ENCODE measurements at regions not wholly inside any gene's neighbourhood (a gene's known extent, or its start where the extent isn't known, plus 50 kb on each side); places are given as distances from the start of the nearest gene placed in this dataset.

DNA sequence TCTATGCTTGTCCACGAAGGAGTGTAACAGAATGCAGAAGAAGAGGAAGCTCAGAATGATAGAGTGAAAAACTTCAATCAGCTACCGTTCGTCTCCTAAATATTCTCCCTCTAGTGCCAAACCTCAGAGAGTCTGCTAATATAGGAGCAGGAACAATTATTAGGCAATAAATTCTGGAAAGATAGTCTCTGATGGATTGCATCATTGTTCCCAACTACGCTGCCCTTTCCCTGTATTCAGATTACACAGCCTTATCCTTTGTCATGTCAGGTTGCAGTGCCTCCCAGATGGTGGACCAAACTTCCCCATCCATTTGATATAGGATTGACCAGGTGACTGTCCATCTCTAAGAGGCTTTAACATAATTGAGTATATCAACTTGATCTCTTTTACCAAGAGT lies 811.5 kb upstream of the CHAC2 start:
- no peak overlapping the region for H3K4me3 ChIP-seq (ENCODE audit: low read length)
- H3K27ac ChIP-seq (ENCODE audit: low read length) = no peak overlapping the region
- H3K9ac ChIP-seq (ENCODE audit: low read length) = no peak overlapping the region
- no peaks in the 10 kb centered on the region for H3K36me3 ChIP-seq (ENCODE audit: control insufficient read depth, low read depth, low read length)
- no peaks in the 10 kb centered on the region for H3K9me3 ChIP-seq (ENCODE audit: control insufficient read depth, low read depth, low read length)
- H3K27me3 ChIP-seq (ENCODE audit: control insufficient read depth, insufficient read depth, low read length) = no peaks in the 10 kb centered on the region
- H3K4me1 ChIP-seq (ENCODE audit: control insufficient read depth, low read depth, low read length) = peaks cover 3% of the 10 kb centered on the region

DNA sequence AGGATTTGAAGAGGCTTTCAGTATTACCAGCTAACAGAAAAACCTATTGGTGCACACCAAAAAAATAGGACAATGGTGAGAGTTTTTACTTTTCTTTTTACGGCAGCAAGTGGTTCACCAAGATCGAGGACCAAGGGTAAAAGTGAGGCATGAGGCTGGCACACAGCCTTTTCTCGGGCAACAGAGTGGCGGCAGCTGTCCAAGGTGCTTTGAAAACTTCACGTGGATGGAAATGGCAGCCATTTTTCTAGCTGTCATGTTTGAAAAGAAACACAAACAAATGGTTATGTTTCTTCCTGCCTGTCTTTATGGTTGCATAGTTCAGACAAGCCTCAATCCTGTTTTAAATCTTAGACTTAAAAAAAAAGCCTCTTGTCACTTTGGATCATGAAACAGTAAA lies 812.5 kb upstream of the CHAC2 start:
- no peak overlapping the region for H3K27ac ChIP-seq (ENCODE audit: low read length)
- H3K4me1 ChIP-seq (ENCODE audit: control insufficient read depth, low read depth, low read length) = peaks cover 3% of the 10 kb centered on the region
- H3K36me3 ChIP-seq (ENCODE audit: control insufficient read depth, low read depth, low read length) = no peaks in the 10 kb centered on the region
- no peaks in the 10 kb centered on the region for H3K27me3 ChIP-seq (ENCODE audit: control insufficient read depth, insufficient read depth, low read length)
- H3K4me3 ChIP-seq (ENCODE audit: low read length) = no peak overlapping the region
- no peaks in the 10 kb centered on the region for H3K9me3 ChIP-seq (ENCODE audit: control insufficient read depth, low read depth, low read length)
- H3K9ac ChIP-seq (ENCODE audit: low read length) = no peak overlapping the region

DNA sequence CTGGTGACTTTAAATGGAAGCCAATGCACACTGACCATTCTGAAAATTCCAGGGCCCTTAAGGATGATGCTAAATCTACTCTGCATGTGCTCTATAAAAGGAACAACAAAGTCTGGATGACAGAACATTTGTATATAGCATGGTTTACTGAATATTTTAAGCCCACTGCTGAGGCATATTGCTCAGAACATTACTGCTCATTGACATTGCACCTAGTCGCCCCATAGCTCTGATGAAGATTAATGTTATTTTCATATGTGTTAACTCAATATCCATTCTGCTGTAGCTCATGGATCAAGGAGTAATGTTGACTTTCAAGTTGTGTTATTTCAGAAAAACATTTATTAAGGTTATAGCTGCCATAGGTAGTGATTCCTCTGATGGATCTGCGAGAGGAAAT lies 827.5 kb upstream of the CHAC2 start:
- Histone ChIP-seq H3K4me3 (ENCODE audit: low read length) (no peak overlapping the region), H3K27me3 (ENCODE audit: control insufficient read depth, insufficient read depth, low read length) (no peaks in the 10 kb centered on the region), H3K27ac (ENCODE audit: low read length) (no peak overlapping the region), H3K9me3 (ENCODE audit: control insufficient read depth, low read depth, low read length) (no peaks in the 10 kb centered on the region), H3K4me1 (ENCODE audit: control insufficient read depth, low read depth, low read length) (no peaks in the 10 kb centered on the region), H3K36me3 (ENCODE audit: control insufficient read depth, low read depth, low read length) (no peaks in the 10 kb centered on the region), H3K9ac (ENCODE audit: low read length) (no peak overlapping the region)

DNA sequence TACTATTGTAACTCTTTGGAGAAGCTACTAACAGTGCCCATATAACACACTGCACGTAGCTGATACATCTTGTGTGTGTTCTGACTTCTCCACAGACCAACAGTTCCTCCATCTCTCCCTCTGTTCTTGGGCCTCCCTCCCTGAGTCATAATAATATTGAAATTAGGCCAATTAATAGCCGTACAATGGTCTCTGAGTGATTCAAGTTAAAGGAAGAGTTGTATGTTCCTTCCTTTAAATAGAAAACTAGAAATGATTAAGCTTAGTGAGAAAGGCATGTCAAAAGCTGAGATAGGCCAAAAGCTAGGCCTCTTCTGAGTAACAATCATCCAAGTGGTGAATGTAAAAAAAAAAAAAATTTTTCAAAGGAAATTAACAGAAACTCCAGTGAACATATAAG lies 828.4 kb upstream of the CHAC2 start:
- Histone ChIP-seq H3K9me3 (ENCODE audit: control insufficient read depth, low read depth, low read length) (no peaks in the 10 kb centered on the region), H3K4me3 (ENCODE audit: low read length) (no peak overlapping the region), H3K4me1 (ENCODE audit: control insufficient read depth, low read depth, low read length) (no peaks in the 10 kb centered on the region), H3K27ac (ENCODE audit: low read length) (no peak overlapping the region), H3K27me3 (ENCODE audit: control insufficient read depth, insufficient read depth, low read length) (no peaks in the 10 kb centered on the region), H3K9ac (ENCODE audit: low read length) (no peak overlapping the region), H3K36me3 (ENCODE audit: control insufficient read depth, low read depth, low read length) (no peaks in the 10 kb centered on the region)

DNA sequence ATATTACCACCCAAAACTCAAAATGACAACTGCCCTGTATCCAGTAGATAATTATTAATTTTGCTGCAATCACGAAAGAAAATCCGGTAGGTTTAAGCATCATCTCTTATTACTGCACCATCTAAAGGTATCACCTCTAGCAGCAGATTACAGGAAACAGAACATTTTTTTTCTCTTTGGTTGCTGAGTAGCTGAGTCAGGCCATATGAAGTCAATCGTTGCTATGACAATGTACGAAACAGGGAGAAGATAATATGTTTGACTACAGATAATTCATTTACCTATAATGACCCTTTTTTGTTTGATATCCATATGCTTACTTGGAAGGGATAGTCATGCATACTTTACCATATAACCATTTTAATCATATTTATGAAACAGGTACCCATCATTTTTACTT lies 831.6 kb upstream of the CHAC2 start:
- no peak overlapping the region for H3K27ac ChIP-seq (ENCODE audit: low read length)
- H3K36me3 ChIP-seq (ENCODE audit: control insufficient read depth, low read depth, low read length) = no peaks in the 10 kb centered on the region
- H3K27me3 ChIP-seq (ENCODE audit: control insufficient read depth, insufficient read depth, low read length) = no peaks in the 10 kb centered on the region
- no peak overlapping the region for H3K4me3 ChIP-seq (ENCODE audit: low read length)
- H3K9me3 ChIP-seq (ENCODE audit: control insufficient read depth, low read depth, low read length) = no peaks in the 10 kb centered on the region
- no peaks in the 10 kb centered on the region for H3K4me1 ChIP-seq (ENCODE audit: control insufficient read depth, low read depth, low read length)
- no peak overlapping the region for H3K9ac ChIP-seq (ENCODE audit: low read length)

DNA sequence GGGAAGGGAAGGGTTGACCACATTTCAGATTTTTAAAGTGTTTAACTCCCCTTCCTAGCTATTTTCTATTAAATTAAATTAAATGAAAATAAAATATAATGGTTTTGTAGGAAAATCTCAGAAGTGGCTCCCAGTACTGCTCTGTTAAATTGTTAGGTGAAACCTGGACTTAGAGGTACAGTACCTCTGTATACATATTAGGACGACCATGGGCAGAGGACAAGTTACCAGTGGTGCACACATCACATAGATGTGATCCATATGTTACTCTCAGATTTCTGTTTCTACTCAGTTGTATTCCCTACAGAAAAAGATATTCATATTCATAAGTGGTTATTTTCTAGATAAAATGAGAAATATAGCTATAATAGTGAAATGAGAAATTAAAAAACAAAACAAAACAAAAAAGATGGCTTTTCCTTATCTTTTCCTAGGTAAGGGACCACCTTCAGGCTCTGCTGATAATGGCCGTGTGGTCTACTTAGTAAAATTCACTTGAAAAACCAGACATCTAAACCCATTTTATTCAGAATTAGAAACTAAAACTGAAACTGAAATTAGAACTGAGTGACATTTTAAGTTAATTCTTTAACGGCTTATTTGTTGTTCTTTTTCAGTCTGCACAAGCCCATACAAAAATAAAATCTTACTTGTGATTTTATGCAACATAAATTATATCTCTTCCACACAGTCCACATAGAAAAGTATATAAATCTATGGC lies 832.5 kb upstream of the CHAC2 start:
- Histone ChIP-seq H3K9me3 (ENCODE audit: control insufficient read depth, low read depth, low read length) (no peaks in the 10 kb centered on the region), H3K36me3 (ENCODE audit: control insufficient read depth, low read depth, low read length) (no peaks in the 10 kb centered on the region), H3K27me3 (ENCODE audit: control insufficient read depth, insufficient read depth, low read length) (no peaks in the 10 kb centered on the region), H3K4me3 (ENCODE audit: low read length) (no peak overlapping the region), H3K4me1 (ENCODE audit: control insufficient read depth, low read depth, low read length) (no peaks in the 10 kb centered on the region), H3K27ac (ENCODE audit: low read length) (no peak overlapping the region), H3K9ac (ENCODE audit: low read length) (no peak overlapping the region)

DNA sequence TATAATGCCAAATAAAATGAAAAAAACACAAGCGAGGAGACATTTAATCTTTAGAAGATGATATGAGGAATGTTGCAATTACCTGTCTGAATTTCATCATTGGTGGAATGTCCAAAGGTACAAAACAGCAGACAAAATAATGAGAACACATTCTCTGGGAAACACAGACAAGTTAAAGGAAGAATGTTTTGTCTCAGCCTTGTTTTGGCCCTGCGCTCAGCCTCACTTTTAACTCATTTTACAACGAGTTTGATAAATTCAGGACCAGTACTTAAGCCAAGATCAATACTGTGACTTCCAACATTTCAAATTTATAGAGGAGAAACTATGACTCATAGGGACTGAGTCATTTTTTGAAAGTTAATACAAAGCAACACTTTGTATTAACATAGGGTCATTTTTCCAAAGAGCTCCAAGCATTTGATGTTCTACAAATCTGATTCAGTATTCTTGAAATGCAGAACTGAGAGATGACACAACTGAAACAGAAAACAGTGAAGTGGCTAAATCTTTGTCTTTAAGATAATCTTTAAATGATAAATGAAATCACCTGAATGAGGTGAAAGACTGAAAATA lies 833.2 kb upstream of the CHAC2 start:
- Histone ChIP-seq H3K27ac (ENCODE audit: low read length) (no peak overlapping the region), H3K4me3 (ENCODE audit: low read length) (no peak overlapping the region), H3K27me3 (ENCODE audit: control insufficient read depth, insufficient read depth, low read length) (no peaks in the 10 kb centered on the region), H3K36me3 (ENCODE audit: control insufficient read depth, low read depth, low read length) (no peaks in the 10 kb centered on the region), H3K9ac (ENCODE audit: low read length) (no peak overlapping the region), H3K9me3 (ENCODE audit: control insufficient read depth, low read depth, low read length) (peaks cover 3% of the 10 kb centered on the region), H3K4me1 (ENCODE audit: control insufficient read depth, low read depth, low read length) (no peaks in the 10 kb centered on the region)

DNA sequence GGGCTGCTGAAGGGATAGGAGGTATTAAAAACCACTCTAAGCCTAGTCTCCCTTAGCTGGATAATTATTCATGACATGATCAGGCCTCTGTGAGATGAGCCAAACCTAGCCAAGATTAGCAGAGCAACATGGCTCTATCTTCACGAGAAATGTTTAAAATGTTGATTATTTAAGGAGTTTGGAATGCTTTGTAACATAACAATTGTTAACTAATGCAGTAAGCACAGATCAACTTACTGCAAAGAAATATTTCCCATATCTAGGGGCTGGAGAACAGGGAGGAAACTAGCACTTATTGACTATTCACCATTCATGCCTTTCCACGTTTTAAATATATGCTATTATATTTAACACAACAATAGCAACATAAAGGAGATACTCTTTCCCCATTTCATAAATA lies 833.7 kb upstream of the CHAC2 start:
- Histone ChIP-seq H3K27me3 (ENCODE audit: control insufficient read depth, insufficient read depth, low read length) (no peaks in the 10 kb centered on the region), H3K9ac (ENCODE audit: low read length) (no peak overlapping the region), H3K4me3 (ENCODE audit: low read length) (no peak overlapping the region), H3K4me1 (ENCODE audit: control insufficient read depth, low read depth, low read length) (no peaks in the 10 kb centered on the region), H3K27ac (ENCODE audit: low read length) (no peak overlapping the region), H3K9me3 (ENCODE audit: control insufficient read depth, low read depth, low read length) (peaks cover 3% of the 10 kb centered on the region), H3K36me3 (ENCODE audit: control insufficient read depth, low read depth, low read length) (no peaks in the 10 kb centered on the region)

DNA sequence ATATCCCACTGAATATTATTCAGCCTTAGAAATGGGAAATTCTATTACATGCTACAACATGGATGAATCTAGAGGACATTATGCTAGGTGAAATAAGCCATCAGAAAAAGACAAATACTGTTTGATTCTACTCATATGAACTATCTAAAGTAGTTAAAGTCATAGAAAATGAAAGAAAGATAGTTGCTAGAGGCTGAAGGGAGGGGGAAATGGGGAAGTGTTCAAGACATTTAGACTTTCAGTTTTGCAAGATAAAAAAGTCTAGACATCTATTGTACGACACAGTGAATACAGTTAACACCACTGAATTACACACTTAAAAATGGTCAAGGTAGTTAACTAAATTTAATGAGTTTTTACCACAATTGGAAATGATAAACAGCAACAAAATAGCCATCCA lies 835.9 kb upstream of the CHAC2 start:
- no peaks in the 10 kb centered on the region for H3K27me3 ChIP-seq (ENCODE audit: control insufficient read depth, insufficient read depth, low read length)
- no peak overlapping the region for H3K9ac ChIP-seq (ENCODE audit: low read length)
- H3K4me1 ChIP-seq (ENCODE audit: control insufficient read depth, low read depth, low read length) = no peaks in the 10 kb centered on the region
- H3K9me3 ChIP-seq (ENCODE audit: control insufficient read depth, low read depth, low read length) = peaks cover 3% of the 10 kb centered on the region
- H3K27ac ChIP-seq (ENCODE audit: low read length) = no peak overlapping the region
- H3K36me3 ChIP-seq (ENCODE audit: control insufficient read depth, low read depth, low read length) = no peaks in the 10 kb centered on the region
- no peak overlapping the region for H3K4me3 ChIP-seq (ENCODE audit: low read length)

DNA sequence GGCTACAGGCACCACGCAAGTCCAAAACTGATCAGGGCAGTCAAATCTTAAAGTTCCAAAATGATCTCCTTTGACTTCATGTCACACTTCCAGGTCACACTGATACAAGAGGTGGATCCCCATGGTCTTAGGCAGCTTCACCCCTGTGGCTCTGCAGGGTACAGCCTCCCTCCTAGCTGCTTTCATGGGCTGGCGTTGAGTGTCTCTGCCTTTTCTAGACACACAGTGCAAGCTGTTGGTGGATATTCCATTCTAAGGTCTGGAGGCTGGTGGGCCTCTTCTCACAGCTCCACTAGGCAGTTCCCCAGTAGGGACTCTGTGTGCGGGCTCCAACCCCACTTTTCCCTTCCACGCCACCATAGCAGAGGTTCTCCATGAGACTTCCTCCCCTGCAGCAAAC lies 838.2 kb upstream of the CHAC2 start:
- H3K36me3 ChIP-seq (ENCODE audit: control insufficient read depth, low read depth, low read length) = no peaks in the 10 kb centered on the region
- no peak overlapping the region for H3K4me3 ChIP-seq (ENCODE audit: low read length)
- peaks cover 3% of the 10 kb centered on the region for H3K9me3 ChIP-seq (ENCODE audit: control insufficient read depth, low read depth, low read length)
- no peaks in the 10 kb centered on the region for H3K27me3 ChIP-seq (ENCODE audit: control insufficient read depth, insufficient read depth, low read length)
- no peak overlapping the region for H3K9ac ChIP-seq (ENCODE audit: low read length)
- no peaks in the 10 kb centered on the region for H3K4me1 ChIP-seq (ENCODE audit: control insufficient read depth, low read depth, low read length)
- H3K27ac ChIP-seq (ENCODE audit: low read length) = no peak overlapping the region

DNA sequence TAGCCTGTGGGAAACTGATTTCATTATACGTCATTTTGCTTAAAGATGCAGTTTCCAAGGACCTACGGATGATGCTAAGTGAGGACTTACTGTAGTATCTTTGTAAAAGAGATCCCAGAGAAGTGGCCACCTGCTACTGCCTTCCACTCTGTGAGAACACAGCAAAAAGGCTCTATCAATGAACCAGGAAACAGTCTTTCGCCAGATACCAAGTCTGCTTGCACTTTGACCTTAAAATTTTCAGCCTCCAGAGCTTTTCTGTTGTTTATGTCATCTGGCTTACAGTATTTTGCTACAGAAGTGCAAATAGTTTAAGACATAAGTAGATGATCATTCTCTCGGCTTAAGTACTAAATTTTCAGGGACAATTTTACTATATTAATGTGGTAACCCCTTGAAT lies 847.9 kb upstream of the CHAC2 start:
- Histone ChIP-seq H3K36me3 (ENCODE audit: control insufficient read depth, low read depth, low read length) (no peaks in the 10 kb centered on the region), H3K27ac (ENCODE audit: low read length) (no peak overlapping the region), H3K27me3 (ENCODE audit: control insufficient read depth, insufficient read depth, low read length) (no peaks in the 10 kb centered on the region), H3K9me3 (ENCODE audit: control insufficient read depth, low read depth, low read length) (no peaks in the 10 kb centered on the region), H3K4me1 (ENCODE audit: control insufficient read depth, low read depth, low read length) (no peaks in the 10 kb centered on the region), H3K4me3 (ENCODE audit: low read length) (no peak overlapping the region), H3K9ac (ENCODE audit: low read length) (no peak overlapping the region)

DNA sequence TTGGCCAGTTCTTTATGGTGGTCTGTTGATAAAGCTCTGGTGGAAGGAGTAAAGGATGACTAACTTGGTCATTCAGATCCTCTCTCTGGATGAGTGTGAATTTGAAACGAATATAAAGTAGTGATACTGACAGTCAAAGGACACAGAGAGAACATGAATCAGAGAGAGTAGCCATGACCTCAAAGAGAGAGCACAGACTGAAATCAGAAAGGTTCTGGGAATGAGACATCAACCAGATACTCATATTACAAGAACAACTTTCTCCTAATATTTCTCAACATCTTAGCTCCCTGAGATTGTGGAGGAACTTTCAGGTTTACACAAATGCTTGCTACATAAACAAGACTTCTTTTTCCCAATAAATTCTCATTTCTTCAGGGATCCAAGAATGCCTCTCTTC lies 849.1 kb upstream of the CHAC2 start:
- Histone ChIP-seq H3K27ac (ENCODE audit: low read length) (no peak overlapping the region), H3K9me3 (ENCODE audit: control insufficient read depth, low read depth, low read length) (no peaks in the 10 kb centered on the region), H3K9ac (ENCODE audit: low read length) (no peak overlapping the region), H3K4me3 (ENCODE audit: low read length) (no peak overlapping the region), H3K27me3 (ENCODE audit: control insufficient read depth, insufficient read depth, low read length) (no peaks in the 10 kb centered on the region), H3K36me3 (ENCODE audit: control insufficient read depth, low read depth, low read length) (no peaks in the 10 kb centered on the region), H3K4me1 (ENCODE audit: control insufficient read depth, low read depth, low read length) (no peaks in the 10 kb centered on the region)
